HepG2 (cell line): ENCODE measurements at regions not wholly inside any gene's neighbourhood (a gene's known extent, or its start where the extent isn't known, plus 50 kb on each side); places are given as distances from the start of the nearest gene placed in this dataset.

Experiments used
- EZH2 ChIP-seq: conservative IDR thresholded peaks from 2 replicates; pipeline ENCODE4 v1.6.1; 2012; ENCODE audit warnings: mild to moderate bottlenecking, low read depth, low read length, moderate library complexity
- HOXD1 ChIP-seq: sonication (generic); formaldehyde crosslinking; IDR thresholded peaks from 2 replicates; pipeline ENCODE4 v1.5.0; 2020; ENCODE audit warnings: missing genetic modification reagents
- MBNL3 ChIP-seq: fragments of 250-450 bp; sonication (Bioruptor Pico); conservative IDR thresholded peaks from 2 replicates; pipeline ENCODE4 v1.8.0; 2022; ENCODE audit warnings: mild to moderate bottlenecking, inconsistent platforms
- MXI1 ChIP-seq: IDR thresholded peaks from 3 replicates; pipeline ENCODE4 v1.6.1; 2012; ENCODE audit warnings: low read depth, low read length, inconsistent platforms, borderline replicate concordance
- POLR2A ChIP-seq, 2 experiments: IDR thresholded peaks; 2 replicates each; pipeline ENCODE4 v1.6.1; 2011; ENCODE audit warnings: low read depth in 2 of 2, low read length in 2 of 2, mild to moderate bottlenecking in 1 of 2, moderate library complexity in 1 of 2; ENCODE audit not compliant: insufficient read depth in 1 of 2
- POLR2AphosphoS5 ChIP-seq: IDR thresholded peaks from 2 replicates; pipeline ENCODE4 v1.6.1; 2012; ENCODE audit warnings: low read depth, low read length
- ZNF121 ChIP-seq: sonication (generic); formaldehyde crosslinking; IDR thresholded peaks from 2 replicates; pipeline ENCODE4 v1.5.0; 2020; ENCODE audit warnings: mild to moderate bottlenecking, missing genetic modification reagents
- ZNF274 ChIP-seq: sonication (generic); formaldehyde crosslinking; IDR thresholded peaks from 2 replicates; pipeline ENCODE4 v1.5.1; 2020; ENCODE audit warnings: mild to moderate bottlenecking, missing genetic modification reagents
- TF ChIP-seq, protein P1 (sequence below): sonication (generic); formaldehyde crosslinking; IDR thresholded peaks from 2 replicates; pipeline ENCODE4 v1.4.0; 2020; ENCODE audit warnings: missing genetic modification reagents
- TF ChIP-seq, protein P2 (sequence below), 2 experiments: sonication (generic) in 1 of 2; formaldehyde crosslinking in 1 of 2; IDR thresholded peaks; 2 replicates each; pipeline versions ENCODE4 v1.5.1 to v1.6.1; 2011 to 2020; ENCODE audit warnings: borderline replicate concordance in 1 of 2, low read depth in 1 of 2, low read length in 1 of 2, mild to moderate bottlenecking in 1 of 2, missing genetic modification reagents in 1 of 2, moderate library complexity in 1 of 2
- TF ChIP-seq, protein P3 (sequence below): sonication (generic); formaldehyde crosslinking; IDR thresholded peaks from 2 replicates; pipeline ENCODE4 v1.4.0; 2020; ENCODE audit warnings: mild to moderate bottlenecking, missing genetic modification reagents
- TF ChIP-seq, protein P4 (sequence below): sonication (generic); formaldehyde crosslinking; IDR thresholded peaks from 2 replicates; pipeline ENCODE4 v1.4.0; 2020; ENCODE audit warnings: missing genetic modification reagents

DNA sequence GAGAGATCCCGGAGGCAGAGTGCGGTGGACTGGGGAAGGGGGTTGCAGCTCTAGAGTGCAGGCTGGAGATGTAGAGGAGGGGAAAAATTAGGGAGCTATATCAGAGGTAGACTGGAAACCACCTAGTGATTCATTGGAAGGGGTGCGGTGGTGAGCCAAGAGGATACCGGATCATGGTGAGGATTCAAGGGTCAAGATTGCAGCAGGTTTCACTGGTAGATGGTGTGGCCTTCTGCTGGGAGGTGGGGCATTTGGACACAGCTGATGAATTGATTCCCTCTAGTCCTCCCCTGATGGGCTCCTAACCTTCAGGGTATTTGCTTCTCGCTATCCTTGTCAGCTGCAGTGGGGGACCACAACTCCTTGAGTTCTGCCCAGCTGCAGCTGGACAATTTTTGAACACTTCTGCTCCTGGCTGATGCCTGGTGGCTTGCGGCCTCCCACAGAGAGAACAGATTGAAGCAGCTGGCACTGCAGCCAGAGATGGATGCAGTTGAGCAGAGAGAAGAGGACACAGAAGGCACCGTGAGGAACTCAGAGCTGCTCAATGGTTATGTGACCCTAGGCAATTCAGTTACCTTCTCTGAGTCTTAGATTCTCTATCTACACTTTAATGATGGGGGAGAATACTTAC lies 134.4 kb upstream of the ABCA1 start:
- TF ChIP-seq, protein P1, sequence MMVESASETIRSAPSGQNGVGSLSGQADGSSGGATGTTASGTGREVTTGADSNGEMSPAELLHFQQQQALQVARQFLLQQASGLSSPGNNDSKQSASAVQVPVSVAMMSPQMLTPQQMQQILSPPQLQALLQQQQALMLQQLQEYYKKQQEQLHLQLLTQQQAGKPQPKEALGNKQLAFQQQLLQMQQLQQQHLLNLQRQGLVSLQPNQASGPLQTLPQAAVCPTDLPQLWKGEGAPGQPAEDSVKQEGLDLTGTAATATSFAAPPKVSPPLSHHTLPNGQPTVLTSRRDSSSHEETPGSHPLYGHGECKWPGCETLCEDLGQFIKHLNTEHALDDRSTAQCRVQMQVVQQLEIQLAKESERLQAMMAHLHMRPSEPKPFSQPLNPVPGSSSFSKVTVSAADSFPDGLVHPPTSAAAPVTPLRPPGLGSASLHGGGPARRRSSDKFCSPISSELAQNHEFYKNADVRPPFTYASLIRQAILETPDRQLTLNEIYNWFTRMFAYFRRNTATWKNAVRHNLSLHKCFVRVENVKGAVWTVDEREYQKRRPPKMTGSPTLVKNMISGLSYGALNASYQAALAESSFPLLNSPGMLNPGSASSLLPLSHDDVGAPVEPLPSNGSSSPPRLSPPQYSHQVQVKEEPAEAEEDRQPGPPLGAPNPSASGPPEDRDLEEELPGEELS (CRISPR knock-in tag), result no peak
- no peak for TF ChIP-seq POLR2AphosphoS5
- TF ChIP-seq, protein P2, sequence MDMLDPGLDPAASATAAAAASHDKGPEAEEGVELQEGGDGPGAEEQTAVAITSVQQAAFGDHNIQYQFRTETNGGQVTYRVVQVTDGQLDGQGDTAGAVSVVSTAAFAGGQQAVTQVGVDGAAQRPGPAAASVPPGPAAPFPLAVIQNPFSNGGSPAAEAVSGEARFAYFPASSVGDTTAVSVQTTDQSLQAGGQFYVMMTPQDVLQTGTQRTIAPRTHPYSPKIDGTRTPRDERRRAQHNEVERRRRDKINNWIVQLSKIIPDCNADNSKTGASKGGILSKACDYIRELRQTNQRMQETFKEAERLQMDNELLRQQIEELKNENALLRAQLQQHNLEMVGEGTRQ (IDR thresholded peaks at IDR 0.05; ENCODE audit: low read depth, low read length), result no peak
- TF ChIP-seq, protein P2 (CRISPR knock-in tag; IDR thresholded peaks at IDR 0.05; ENCODE audit: borderline replicate concordance), result no peak
- TF ChIP-seq, protein P3, sequence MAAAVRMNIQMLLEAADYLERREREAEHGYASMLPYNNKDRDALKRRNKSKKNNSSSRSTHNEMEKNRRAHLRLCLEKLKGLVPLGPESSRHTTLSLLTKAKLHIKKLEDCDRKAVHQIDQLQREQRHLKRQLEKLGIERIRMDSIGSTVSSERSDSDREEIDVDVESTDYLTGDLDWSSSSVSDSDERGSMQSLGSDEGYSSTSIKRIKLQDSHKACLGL, result no peak
- TF ChIP-seq EZH2, result no peak
- no peak for TF ChIP-seq ZNF274 (CRISPR knock-in tag)
- TF ChIP-seq HOXD1 (CRISPR knock-in tag), result no peak
- no peak for TF ChIP-seq ZNF121 (CRISPR knock-in tag)
- no peak for TF ChIP-seq MXI1
- TF ChIP-seq, protein P4, sequence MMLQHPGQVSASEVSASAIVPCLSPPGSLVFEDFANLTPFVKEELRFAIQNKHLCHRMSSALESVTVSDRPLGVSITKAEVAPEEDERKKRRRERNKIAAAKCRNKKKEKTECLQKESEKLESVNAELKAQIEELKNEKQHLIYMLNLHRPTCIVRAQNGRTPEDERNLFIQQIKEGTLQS, result no peak
- no peak for TF ChIP-seq POLR2A (IDR thresholded peaks at IDR 0.05; ENCODE audit: insufficient read depth in 1 of 2, low read depth in 2 of 2, low read length in 2 of 2)
- no peak for TF ChIP-seq MBNL3 (CRISPR knock-in tag)
